NCI-H2107 treated with DMSO at 0.1 percent for 48 hours (cell line): ENCODE measurements at regions not wholly inside any gene's neighbourhood (a gene's known extent, or its start where the extent isn't known, plus 50 kb on each side); places are given as distances from the start of the nearest gene placed in this dataset.
A peak's percentile ranks its signal among the peaks of the same experiment; 100 is the strongest.

ENCODE experiments used
- DNase-seq: peaks from one replicate; lab custom pipeline; 2025; ENCODE audit not compliant: unreplicated experiment; lab: John Stamatoyannopoulos, UW

DNA sequence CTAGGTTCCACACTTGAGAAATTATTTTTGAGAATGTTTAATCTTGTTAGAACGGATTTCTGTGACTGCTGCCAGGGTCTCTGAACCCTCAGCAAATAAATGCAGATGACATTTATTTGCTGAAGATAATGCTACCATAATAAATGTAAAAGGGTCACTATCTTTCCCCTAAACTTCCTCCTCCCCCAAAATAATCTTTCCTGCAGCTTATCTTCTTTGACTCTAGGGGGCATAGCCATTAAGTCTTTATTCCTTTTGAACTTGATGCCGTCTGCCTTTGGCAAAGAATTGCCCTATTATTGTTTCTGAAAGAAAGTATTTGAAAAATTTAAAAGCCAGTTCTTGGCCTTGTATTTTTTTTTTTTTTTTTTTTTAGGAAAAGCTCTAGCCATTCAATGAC is 63.6 kb upstream of the ACSL3 start:
- DNase-seq, result peak; percentile 29

DNA sequence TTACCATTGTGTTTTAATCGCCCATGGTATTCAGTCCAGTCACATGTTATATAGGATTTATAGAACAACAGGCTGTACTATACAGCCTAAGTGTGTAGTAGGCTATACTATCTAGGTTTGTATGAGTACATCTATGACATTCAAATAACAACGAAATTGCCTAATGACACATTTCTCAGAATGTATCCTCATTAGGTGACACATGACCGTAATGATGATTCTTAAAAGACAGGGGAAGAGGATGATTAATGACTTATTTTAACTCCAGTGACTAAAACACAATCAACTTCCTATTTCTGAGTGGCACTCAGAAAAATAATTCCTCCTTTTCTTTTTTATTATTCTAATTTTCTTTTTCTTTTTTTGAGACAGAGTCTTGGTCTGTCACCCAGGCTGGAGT is 63.0 kb upstream of the ACSL3 start:
- no peak for DNase-seq

DNA sequence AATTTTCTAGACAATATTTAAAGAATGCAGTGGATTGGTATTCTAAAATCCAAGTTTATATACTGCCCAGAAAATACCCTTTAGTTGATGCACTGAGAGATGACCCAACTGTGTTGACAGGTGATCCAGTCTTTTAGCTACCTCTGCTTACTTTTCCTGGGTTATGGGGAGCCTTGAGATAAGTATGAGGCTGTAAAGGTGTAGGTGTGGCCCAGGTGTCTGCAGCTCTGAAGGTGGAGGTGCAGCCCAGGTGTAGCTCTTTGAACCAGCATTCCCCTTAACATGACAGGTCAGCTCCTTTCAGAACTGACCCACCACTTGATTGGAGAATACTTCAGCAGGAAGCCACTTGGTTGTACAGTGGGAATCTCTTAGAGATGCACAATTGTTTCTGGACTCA is 62.3 kb upstream of the ACSL3 start:
- no peak for DNase-seq

DNA sequence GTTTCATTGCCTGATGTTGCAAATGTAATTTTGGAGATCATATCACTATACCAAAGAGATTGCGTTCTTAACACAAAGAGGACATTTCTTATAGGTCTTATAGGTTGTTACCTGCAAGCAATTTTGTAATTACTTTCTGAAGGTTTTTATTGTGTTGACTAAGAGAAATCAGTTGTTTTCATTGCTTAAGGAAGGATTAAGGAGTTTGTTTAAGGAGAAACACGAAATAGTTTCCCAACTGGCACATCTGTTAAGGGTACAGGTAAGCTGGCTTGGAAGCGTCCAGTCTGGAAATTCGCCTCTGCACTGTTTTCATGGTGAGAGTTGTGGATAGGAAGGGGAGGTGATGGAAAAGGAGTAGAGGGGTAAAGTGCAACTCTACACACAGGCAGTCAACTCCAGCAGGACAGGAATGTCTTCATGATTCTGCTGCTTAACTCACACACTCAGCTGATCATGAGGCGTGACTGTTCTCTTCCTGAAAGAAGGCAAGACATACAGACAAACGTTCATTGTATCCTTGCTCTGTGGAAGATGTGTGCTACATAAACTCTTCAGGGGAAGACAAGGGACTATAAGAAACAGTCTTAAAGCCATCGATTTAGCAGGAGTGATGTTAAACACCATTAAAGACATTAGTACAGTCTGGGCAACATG is 61.4 kb upstream of the ACSL3 start:
- no peak for DNase-seq

DNA sequence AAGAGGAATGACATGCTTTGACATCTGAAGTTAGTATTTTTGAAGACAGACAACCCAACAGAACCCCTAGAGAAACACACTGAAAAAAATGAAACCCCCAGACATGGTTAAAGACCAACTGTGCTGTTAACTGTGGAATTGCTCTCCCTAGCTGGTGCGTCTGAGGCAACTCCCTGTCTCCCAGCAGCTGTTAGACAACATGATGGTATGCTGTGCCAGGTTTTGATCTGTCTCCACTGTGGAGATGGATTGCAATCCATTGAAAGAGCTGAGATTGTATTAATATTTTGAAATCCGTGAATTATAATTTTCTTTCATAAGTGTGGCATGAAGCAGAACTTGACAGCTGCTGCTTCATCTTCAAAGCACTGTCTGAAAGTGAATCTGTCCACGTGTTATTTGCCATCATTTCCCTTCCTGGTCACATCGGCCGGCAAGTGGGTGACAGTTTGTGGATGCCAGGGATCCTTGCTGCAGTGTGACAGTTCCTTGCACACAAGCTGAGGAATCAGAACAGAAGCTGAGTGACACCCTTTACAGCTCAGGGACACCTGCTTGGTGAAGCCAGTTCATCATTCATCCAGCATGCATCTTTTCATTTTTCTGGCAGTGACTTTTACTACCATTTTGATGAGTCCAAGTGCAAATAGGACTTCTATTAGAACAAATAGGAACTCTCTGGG is 58.2 kb upstream of the ACSL3 start:
- no peak for DNase-seq

DNA sequence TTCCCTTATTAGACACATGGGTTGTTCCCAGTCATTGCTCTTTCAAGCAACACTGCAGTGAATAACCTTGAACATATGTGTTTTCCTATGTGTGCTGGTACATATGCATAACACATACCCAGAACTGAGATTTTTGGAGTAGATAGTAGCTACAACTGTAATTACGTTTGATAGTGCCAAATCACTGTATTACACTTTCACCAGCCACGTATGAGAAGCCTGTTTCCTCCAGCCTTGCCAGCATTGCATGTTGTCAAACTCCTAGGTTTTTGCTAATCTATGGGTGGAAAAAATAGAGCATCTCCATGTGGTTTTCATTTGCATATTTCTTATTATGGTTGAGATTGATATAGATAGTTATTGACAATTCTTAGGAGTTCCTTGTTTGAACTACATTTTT is 56.5 kb upstream of the ACSL3 start:
- no peak for DNase-seq

DNA sequence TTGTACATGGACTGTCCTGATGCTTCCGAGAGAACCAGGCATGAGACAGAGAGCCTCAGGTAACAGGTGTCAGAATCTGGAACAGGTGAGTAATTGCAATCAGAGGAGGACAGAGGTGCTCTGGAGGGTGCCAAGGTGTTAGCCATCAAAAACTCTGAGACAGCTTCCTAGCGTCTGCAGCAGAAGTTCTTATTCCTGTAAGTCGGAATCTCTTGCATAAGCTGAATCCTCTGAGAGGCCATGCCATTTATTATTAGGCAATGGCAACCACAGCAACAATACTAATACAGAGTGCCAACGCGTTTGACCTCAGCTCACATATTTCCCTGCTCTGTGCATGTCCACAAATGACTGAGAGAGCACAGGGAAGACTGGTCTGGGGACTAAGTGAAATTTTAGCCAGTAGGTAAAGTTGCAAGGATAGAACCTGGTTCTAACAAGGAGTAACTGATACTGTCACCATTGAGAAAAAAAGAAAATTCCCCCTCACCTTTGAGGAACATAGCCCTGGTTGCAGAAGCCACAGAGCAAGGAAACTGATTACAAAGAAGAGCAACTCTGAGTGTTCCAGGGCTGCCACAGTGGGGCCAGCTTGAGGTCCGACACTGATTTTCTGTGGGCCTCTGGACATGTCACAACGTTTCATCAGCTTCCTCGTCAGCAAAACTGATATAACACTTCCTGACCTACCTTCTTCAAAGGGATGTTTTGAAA is 55.1 kb upstream of the ACSL3 start:
- peak; percentile 4 for DNase-seq

DNA sequence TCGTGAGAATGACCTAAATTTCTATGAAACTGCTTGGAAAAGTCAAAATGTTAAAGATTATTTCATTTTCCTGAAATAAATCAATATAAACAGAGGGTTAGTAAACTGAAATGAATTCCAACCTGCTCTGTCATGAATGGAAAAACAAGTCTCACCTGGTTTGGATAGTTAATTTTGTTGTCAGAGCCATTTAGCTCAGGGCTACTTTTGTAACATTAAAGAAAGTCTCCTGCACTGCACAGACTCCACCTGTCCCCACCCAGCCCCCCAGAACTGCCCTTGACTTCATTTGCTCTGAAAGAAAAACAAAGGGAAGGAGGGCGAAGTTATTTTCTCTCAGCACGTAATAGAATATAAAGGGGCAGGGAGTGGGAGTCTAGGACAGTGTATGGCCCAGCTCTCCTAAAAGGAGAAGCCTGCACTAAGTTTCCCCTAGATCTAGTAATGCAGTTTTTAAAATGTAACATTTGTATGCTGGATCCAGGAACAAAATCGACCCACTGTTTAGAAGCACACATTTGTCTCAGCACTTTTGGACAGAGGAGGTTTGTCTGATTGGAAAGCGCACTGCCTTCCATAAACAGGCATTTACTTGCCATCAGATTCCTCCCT is 54.2 kb upstream of the ACSL3 start:
- no peak for DNase-seq

DNA sequence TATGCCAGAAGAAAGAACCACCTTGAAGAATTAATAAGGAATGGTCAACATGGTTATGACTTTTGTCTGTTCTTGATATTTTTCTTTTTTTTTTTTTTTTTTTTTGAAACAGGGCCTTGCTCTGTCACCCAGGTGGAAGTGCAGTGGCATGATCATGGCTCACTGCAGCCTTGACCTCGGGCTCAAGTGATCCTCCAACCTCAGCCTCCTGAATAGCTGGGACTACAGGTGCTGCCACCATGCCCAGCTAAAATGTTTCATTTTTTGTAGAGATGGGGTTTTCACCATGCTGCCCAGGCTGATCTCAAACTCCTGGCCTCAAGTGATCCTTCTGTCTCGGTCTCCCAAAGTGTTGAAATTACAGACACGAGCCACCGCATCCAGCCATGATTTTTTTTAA is 53.4 kb upstream of the ACSL3 start:
- DNase-seq, result no peak

DNA sequence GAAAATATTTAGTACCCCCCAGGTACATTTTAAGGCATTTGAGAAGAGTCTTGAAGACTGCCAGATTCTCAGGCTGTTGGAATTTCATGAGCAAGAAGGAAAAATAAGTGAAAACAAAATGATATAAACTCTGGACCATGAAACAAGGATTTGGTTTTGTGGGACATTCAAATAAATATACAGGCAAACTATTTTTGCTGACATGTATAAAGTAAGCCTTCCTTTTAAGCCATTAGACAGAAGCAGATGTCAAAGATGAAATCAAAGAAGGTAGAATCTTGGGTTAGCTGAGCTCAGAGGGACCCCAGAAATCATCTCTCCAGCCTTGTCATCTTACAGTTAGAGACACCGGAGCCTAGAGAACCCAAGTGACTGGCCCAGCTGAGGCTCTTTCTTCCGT is 51.3 kb upstream of the ACSL3 start:
- no peak for DNase-seq

DNA sequence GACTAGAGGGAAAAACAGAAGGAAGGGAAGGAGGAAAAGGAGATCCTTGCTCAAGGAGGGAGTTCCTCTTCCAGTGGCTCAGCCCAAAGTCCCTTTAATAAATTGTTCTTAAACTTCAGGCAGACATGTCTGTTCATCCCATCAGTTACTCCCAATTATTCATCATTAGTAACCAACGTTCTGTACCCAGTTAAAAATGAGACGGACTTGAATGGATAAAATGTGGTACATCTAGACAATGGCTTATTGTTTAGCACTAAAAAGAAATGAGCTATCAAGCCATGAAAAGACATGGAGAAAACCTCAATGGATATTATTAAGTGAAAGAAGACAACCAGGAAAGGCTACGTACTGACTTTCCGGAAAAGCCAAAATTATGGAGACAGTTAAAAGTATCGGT is 50.8 kb upstream of the ACSL3 start:
- DNase-seq, result no peak
